Chondrocyte (in vitro differentiated cells): ENCODE measurements at regions not wholly inside any gene's neighbourhood (a gene's known extent, or its start where the extent isn't known, plus 50 kb on each side); places are given as distances from the start of the nearest gene placed in this dataset.
A peak's percentile ranks its signal among the peaks of the same experiment; 100 is the strongest.

Source experiments
- DNase-seq: peaks from one replicate; pipeline ENCODE4 v3.0.0; 2021; ENCODE audit warnings: mixed read lengths, low spot score
- H3K27ac Mint-ChIP-seq: one replicate; pipeline ENCODE4 v1.8.0; 2021; ENCODE audit warnings: mild to moderate bottlenecking, moderate library complexity, mixed read lengths; ENCODE audit not compliant: unreplicated experiment
- H3K27me3 Mint-ChIP-seq: 2 replicates; pipeline ENCODE4 v1.8.0; 2021; ENCODE audit warnings: low read depth, mixed read lengths
- H3K36me3 Mint-ChIP-seq: 2 replicates; pipeline ENCODE4 v1.8.0; 2021; ENCODE audit warnings: low read depth, mixed read lengths
- H3K4me1 Mint-ChIP-seq: 2 replicates; pipeline ENCODE4 v1.8.0; 2021; ENCODE audit warnings: low read depth, mild to moderate bottlenecking, mixed read lengths
- H3K4me3 Mint-ChIP-seq: one replicate; pipeline ENCODE4 v1.8.0; 2021; ENCODE audit warnings: mild to moderate bottlenecking, moderate library complexity, mixed read lengths; ENCODE audit not compliant: unreplicated experiment
- H3K9me3 Mint-ChIP-seq: 2 replicates; pipeline ENCODE4 v1.8.0; 2021; ENCODE audit warnings: low read depth, mixed read lengths
- TF ChIP-seq, protein P1 (sequence below): fragments of 200-600 bp; sonication (generic); IDR thresholded peaks from 2 replicates; pipeline ENCODE4 v1.5.0; 2021; ENCODE audit warnings: antibody characterized with exemption, mild to moderate bottlenecking, moderate library complexity

DNA sequence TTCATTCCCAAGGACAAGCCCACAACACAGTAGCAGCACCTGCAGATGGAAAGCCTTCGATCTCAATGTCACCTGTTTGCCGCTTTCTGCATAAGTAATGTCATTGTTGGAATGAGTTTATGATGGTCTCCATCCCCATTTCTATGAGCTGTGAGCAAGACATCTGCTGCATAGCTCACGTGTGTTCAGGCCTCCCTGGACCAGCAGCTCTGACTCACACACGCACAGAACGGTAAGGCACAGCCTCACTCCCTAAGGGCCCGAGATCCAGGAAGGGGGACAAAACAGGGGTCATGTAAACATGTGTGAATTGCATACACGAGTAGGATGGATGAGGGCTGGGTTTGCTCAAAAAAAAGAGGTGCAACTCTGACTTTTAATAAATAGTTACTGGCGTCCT lies 223.1 kb downstream of the SOX9 start:
- Mint-ChIP-seq H3K27me3 (no peaks in the 10 kb centered on the region), H3K4me3 (no peak overlapping the region), H3K4me1 (peaks cover 16% of the 10 kb centered on the region), H3K27ac (no peak overlapping the region), H3K36me3 (no peaks in the 10 kb centered on the region), H3K9me3 (no peaks in the 10 kb centered on the region)
- DNase-seq: no peak
- TF ChIP-seq, protein P1, sequence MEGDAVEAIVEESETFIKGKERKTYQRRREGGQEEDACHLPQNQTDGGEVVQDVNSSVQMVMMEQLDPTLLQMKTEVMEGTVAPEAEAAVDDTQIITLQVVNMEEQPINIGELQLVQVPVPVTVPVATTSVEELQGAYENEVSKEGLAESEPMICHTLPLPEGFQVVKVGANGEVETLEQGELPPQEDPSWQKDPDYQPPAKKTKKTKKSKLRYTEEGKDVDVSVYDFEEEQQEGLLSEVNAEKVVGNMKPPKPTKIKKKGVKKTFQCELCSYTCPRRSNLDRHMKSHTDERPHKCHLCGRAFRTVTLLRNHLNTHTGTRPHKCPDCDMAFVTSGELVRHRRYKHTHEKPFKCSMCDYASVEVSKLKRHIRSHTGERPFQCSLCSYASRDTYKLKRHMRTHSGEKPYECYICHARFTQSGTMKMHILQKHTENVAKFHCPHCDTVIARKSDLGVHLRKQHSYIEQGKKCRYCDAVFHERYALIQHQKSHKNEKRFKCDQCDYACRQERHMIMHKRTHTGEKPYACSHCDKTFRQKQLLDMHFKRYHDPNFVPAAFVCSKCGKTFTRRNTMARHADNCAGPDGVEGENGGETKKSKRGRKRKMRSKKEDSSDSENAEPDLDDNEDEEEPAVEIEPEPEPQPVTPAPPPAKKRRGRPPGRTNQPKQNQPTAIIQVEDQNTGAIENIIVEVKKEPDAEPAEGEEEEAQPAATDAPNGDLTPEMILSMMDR: no peak

DNA sequence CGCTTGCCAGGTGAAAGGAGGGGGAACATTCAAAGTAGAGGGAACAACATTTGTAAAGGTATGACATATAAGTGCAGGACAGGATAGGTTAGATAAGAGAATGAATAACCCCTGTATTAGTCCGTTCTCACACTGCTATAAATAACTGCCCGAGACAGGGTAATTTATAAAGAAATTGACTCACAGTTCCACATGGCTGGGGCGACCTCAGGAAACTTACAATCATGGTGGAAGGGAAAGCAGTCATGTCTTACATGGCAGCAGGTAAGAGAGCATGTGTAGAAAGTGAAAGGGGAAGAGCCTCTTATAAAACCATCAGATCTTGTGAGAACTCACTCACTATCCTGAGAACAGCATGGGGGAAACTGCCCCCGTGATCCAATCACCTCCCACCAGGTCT lies 223.8 kb downstream of the SOX9 start:
- Mint-ChIP-seq H3K27ac (no peak overlapping the region), H3K4me1 (peaks cover 9% of the 10 kb centered on the region), H3K4me3 (no peak overlapping the region), H3K9me3 (no peaks in the 10 kb centered on the region), H3K36me3 (no peaks in the 10 kb centered on the region), H3K27me3 (no peaks in the 10 kb centered on the region)
- TF ChIP-seq, protein P1: no peak
- no peak for DNase-seq

DNA sequence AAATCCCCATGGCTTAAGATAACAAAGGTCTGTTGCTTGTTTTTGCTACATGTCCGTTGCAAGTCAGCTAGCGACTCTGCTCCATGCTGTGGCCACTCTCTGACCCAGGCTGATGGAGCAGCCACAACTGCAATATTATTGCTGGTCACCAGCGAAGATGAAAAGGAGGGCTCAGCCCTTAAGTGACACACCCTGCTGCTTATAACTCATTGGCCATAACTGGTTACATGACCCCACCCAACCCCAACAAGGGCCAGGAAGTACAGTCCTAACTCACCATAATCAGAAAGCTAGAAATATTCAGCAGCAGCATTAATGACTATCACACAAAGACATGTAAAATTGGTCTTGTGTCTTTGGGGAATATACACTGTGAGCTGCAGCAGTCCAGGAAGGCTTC lies 224.3 kb downstream of the SOX9 start:
- no peaks in the 10 kb centered on the region for H3K27me3 Mint-ChIP-seq
- H3K36me3 Mint-ChIP-seq: no peaks in the 10 kb centered on the region
- H3K9me3 Mint-ChIP-seq: no peaks in the 10 kb centered on the region
- TF ChIP-seq, protein P1: no peak
- H3K4me3 Mint-ChIP-seq: no peak overlapping the region
- H3K4me1 Mint-ChIP-seq: peaks cover 8% of the 10 kb centered on the region
- DNase-seq: no peak
- H3K27ac Mint-ChIP-seq: no peak overlapping the region

DNA sequence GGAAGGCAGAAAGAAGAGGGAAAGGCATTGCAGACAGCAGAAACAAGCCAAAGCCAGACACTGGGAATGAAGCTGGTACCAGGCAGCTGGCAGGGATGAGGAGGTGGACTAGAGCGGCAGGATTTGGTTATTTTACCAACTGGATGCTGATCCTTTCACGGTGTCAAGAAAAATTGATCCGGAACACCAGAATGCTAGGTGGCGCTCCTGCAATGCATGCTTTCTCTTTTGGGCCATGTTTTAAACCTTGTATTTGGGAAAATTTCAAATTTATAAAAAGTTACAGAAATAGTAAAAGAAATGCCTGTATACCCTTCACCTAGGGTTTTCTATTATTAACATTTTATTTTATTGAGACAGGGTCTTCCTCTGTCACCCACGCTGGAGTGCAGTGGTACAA lies 224.7 kb downstream of the SOX9 start:
- Mint-ChIP-seq H3K9me3 (no peaks in the 10 kb centered on the region), H3K27ac (no peak overlapping the region), H3K27me3 (no peaks in the 10 kb centered on the region), H3K4me3 (no peak overlapping the region), H3K4me1 (peaks cover 5% of the 10 kb centered on the region), H3K36me3 (no peaks in the 10 kb centered on the region)
- DNase-seq: no peak
- TF ChIP-seq, protein P1: peak; percentile 16

DNA sequence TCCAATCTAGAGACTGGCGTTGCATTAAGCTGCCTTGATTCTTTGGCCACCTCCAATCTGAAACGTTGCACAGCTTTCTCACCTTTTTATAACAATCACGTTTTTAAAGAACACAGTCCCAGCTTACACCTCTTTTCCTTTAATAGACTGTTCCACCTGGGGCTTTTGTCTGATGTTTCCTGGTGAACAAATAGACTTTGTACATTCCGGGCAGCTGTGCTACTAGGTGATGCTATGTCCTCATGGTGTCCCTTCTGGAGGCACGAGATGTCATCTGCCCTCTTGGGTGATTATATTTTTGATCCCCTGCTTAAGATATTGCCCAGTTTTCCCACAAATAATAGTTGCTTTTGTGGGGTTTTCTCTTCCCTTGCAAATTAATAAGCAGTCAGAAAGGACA lies 225.5 kb downstream of the SOX9 start:
- no peak overlapping the region for H3K4me3 Mint-ChIP-seq
- H3K4me1 Mint-ChIP-seq: peaks cover 3% of the 10 kb centered on the region
- no peak for DNase-seq
- no peak overlapping the region for H3K27ac Mint-ChIP-seq
- H3K9me3 Mint-ChIP-seq: no peaks in the 10 kb centered on the region
- no peaks in the 10 kb centered on the region for H3K36me3 Mint-ChIP-seq
- TF ChIP-seq, protein P1: no peak
- H3K27me3 Mint-ChIP-seq: no peaks in the 10 kb centered on the region
